ENCODE measurements at regions not wholly inside any gene's neighbourhood (a gene's known extent, or its start where the extent isn't known, plus 50 kb on each side); places are given as distances from the start of the nearest gene placed in this dataset.

- TF ChIP-seq ELF1 (tag; IDR thresholded peaks at IDR 0.05), result no peak
- no peak for TF ChIP-seq MYNN (IDR thresholded peaks at IDR 0.05)
- no peak for TF ChIP-seq MYNN (CRISPR knock-in tag; IDR thresholded peaks at IDR 0.05)
- TF ChIP-seq ATF4 (CRISPR knock-in tag; IDR thresholded peaks at IDR 0.05), result no peak
- TF ChIP-seq ATF7 (IDR thresholded peaks at IDR 0.05), result no peak
- no peak for TF ChIP-seq MAFG (tag; conservative IDR thresholded peaks at IDR 0.05)
- TF ChIP-seq, protein P1, sequence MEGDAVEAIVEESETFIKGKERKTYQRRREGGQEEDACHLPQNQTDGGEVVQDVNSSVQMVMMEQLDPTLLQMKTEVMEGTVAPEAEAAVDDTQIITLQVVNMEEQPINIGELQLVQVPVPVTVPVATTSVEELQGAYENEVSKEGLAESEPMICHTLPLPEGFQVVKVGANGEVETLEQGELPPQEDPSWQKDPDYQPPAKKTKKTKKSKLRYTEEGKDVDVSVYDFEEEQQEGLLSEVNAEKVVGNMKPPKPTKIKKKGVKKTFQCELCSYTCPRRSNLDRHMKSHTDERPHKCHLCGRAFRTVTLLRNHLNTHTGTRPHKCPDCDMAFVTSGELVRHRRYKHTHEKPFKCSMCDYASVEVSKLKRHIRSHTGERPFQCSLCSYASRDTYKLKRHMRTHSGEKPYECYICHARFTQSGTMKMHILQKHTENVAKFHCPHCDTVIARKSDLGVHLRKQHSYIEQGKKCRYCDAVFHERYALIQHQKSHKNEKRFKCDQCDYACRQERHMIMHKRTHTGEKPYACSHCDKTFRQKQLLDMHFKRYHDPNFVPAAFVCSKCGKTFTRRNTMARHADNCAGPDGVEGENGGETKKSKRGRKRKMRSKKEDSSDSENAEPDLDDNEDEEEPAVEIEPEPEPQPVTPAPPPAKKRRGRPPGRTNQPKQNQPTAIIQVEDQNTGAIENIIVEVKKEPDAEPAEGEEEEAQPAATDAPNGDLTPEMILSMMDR (IDR thresholded peaks at IDR 0.05 in 2 of 3, conservative IDR thresholded peaks at IDR 0.05 in 1 of 3; ENCODE audit: insufficient read depth in 2 of 3, low read depth in 1 of 3, low read length in 3 of 3), result no peak
- no peak for TF ChIP-seq SAFB2 (IDR thresholded peaks at IDR 0.05; ENCODE audit: borderline replicate concordance, low read depth, low read length, severe bottlenecking)
- TF ChIP-seq, protein P2, sequence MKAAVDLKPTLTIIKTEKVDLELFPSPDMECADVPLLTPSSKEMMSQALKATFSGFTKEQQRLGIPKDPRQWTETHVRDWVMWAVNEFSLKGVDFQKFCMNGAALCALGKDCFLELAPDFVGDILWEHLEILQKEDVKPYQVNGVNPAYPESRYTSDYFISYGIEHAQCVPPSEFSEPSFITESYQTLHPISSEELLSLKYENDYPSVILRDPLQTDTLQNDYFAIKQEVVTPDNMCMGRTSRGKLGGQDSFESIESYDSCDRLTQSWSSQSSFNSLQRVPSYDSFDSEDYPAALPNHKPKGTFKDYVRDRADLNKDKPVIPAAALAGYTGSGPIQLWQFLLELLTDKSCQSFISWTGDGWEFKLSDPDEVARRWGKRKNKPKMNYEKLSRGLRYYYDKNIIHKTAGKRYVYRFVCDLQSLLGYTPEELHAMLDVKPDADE (conservative IDR thresholded peaks at IDR 0.05; ENCODE audit: control insufficient read depth, low read depth, low read length), result no peak
- no peak for TF ChIP-seq MCM5 (IDR thresholded peaks at IDR 0.05; ENCODE audit: low read depth)
These were observed 95.5 kb downstream of the CEBPB start for GRCh38 chr20:50286174-50286511.

Measured in K562 (cell line).